NCI-H1105 treated with DMSO at 0.1 percent for 48 hours (cell line): ENCODE measurements at regions not wholly inside any gene's neighbourhood (a gene's known extent, or its start where the extent isn't known, plus 50 kb on each side); places are given as distances from the start of the nearest gene placed in this dataset.
A peak's percentile ranks its signal among the peaks of the same experiment; 100 is the strongest.

Experiments used
- DNase-seq: peaks from one replicate; lab custom pipeline; 2025; lab: John Stamatoyannopoulos, UW

GRCh38 chr2:31469648-31470047 lies 55.1 kb upstream of the XDH start:
- DNase-seq = no peak

GRCh38 chr2:31467426-31467825 lies 52.9 kb upstream of the XDH start:
- DNase-seq = peak; percentile 1
